Stimulated activated CD4-positive, alpha-beta T cell treated with anti-CD3 and anti-CD28 coated beads, Interleukin-1b, Interleukin-23, amount 100 ng/mL, for 24 hours (primary cell): ENCODE measurements at regions not wholly inside any gene's neighbourhood (a gene's known extent, or its start where the extent isn't known, plus 50 kb on each side); places are given as distances from the start of the nearest gene placed in this dataset.
A peak's percentile ranks its signal among the peaks of the same experiment; 100 is the strongest.

Experiments
- DNase-seq, 4 experiments: peaks; one replicate each; pipeline ENCODE4 v3.0.0-alpha.2; 2020; ENCODE audit warnings: low read depth in 4 of 4, low spot score in 1 of 4

- no peak for DNase-seq
Observed at GRCh38 chr2:24439971-24440340, 51.1 kb upstream of the NCOA1 start.

DNA sequence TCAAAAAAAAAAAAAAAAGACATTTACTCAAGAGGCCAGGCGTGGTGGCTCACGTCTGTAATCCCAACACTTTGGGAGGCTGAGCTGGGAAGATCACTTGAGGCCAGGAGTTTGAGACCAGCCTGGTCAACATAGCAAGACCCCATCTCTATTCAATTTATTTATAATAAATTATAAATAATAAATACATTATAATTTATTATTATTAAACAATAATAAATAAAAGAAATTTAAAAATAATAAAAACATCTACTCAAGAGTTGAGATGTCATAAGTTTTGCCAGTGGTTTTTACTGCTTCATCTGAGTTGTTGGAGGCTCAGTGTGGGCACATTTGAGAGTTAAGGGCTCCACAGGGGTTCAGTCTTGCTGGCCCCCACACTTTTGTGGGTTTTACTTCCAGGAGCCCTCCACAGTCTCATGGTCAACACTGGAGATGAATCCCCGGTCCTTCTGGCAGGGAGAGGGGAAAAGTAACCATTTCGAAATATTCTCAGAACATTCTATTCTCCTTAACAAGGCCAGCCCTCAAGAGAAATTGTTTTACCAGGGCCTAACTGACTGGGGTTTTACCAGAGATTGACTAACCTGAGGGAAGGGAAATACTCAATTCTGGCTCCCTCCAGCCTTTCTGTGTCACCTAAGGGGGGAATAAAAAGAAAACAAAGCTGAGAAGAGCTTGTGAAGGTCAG is 51.6 kb upstream of the NCOA1 start:
- DNase-seq: no peak

GRCh38 chr2:24438106-24438505 is 52.9 kb upstream of the NCOA1 start:
- no peak for DNase-seq

DNA sequence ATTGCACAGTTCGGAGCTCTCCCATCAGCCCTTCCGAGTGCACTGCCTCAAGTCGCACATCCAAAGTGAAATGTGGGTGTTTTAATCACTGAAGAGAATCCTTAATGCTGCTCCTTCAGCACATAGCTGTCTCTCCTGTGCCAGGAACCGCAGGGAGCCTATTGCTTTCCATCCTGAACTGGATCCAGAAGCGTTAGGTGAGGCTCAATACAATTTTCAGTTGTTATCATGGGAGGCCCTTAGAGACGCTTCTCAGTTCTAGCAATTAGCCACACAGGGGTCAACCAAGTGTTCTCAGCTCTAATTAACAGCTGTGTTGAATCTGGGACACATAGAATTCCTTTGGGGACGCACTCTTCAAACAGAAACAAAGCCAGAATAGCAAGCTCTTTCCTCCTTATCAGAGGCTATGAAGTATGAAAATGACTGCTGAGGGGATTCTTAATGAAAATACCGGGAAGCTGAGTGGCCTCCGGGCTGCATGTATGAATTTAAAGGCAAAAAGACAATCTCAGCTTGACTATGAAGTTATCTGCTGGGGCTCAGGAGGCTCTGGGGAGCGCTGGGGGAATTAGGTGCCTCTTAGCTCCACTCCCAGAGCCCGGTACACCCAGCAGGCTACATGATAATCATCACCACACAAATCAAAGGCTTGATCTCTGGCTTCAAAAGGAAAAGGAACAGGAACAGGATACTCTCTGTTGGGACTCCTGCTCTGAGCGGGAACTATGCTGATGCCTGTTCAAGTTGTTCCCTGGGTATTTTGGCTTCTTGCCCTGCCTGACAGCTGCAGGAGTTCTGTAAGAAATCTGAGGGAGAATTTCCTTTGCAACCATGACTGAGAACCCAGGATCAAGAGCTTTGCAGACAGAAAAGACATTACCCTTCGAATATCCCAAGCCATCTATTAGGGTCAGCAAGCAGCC is 55.4 kb upstream of the NCOA1 start:
- DNase-seq: no peak

GRCh38 chr2:24434541-24434940 is 56.5 kb upstream of the NCOA1 start:
- no peak for DNase-seq

DNA sequence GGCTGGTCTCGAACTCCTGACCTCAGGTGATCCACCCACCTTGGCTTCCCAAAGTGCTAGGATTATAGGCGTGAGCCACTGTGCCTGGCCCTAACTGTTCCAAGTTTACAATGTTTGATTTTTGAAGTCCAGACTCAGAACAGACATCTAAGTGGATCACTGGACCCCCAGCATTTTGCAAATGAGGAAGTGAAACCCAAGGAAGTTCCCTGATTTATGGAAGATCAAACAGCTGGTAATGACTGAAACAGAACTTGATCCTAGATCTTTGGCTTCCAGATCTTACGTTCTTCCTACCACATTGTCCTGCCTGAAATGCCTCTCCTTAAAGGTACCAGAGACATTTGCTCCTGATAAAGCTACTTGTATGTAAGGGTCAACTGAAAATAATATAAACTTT is 58.3 kb upstream of the NCOA1 start:
- DNase-seq: no peak

DNA sequence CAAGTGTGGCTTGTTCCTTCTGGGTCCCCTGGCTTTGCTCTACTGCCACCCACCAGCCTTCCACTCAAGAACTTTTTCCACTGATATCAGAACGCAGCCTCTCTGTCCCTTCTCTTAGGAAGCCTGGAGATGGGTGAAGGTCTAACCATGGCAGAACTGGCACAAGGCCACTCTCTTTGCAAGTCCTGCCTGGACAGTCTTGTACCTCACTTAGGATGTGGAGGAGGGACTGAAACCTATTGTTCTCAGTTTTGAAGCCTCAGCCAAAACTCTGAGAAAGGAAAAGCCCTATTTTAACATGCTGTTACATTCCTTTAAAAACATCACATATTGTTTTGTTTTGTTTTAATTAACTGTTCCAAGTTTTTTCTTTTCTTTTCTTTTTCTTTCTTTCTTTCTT is 58.9 kb upstream of the NCOA1 start:
- DNase-seq: no peak

DNA sequence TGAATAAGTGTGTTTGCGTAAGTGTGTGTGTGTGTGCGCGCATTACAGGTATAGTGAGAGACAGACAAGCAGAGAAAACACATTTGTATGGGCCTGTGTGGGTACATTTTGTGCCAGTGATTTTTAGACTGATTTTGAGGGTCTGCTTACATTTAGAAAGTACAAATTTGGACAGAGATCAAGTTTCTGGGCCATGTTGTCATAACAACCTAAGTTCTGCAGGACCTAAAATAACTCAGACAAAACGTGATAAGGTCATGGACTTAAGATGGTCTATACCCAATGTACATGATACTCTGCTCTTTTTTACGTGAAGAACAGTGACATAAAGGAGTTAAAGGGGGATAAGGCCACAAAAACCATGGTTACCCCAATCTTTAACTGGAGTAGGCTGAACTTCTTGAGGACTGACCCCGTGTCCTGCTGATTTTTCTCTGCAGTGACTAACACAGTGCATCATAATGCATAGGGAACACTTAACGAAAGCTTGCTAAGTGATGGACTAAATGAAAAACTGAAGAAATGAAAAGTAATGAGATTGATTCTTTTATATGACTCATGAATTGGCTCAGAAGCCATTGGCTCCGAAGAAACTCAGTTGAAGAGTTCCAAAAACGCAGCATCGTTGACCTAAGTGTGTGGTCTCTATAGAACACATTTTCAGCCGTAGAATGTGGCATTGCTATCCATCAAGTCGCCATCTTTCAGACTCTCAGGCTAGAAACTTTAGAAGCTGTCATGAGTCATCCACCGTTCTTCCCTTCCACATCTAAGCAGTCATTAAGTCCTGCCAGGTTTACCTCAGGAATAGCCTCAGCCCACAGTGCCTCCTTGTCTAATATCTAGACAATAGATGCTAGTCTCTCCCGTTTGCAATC is 61.6 kb upstream of the NCOA1 start:
- no peak for DNase-seq

DNA sequence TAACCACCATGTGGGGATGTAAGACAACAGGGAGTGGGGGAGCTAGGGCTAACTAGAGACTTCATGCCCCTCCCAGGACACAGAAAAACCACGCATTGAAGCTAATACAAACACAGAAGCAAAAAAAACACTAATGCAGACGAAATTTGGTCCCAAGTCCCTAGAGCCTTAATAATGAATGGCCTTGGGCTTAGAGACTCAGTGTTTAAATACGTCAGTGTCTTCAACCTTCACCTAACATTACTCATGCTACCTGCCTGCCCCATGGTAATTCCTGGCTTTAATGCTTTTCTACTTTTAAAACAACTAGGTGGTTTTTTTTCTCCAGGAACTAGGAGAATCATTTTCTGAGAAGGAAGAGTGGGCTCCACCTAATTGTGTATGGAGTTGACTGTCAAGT is 64.1 kb upstream of the ITSN2 start:
- DNase-seq: no peak

DNA sequence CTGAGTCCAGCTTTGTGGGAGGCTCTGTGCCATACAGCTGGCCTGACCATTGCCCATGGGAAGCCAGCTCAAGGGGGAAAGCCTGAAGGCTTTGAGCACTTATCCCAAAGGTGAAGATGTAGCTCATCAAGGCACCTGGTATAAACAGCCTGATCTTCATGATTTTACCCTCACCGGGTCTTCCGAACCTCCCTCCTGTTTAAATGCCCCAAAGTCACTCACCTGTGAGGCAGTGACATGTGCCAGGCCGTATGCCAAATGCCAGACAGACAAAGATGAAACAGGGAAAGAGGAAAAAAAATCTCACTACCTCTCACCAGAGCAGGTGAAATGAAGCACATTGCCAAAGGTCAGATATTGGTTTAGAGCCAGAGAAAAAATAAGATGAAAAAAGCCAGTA is 62.8 kb upstream of the ITSN2 start:
- DNase-seq: no peak

DNA sequence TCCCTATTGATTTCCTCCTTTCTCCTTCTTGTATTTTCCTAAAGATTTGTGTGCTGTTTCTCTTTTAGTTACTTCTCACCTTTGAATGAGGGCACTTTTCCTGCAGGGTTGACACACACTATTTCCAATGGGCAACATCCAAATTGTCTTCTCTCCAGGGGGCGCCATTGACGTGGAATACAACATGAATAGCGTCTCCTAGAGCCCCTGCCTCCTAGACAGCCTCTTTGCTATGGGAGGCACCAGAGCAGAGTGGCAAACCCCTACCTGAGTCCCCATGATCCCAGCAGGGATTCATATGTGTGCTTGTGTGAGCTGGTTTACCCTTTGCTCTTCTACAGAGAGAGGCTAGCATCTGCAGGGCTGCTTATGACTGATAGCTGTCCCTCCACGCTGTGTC is 61.3 kb upstream of the ITSN2 start:
- peak; percentile 31 to 52 (median 40) for DNase-seq

DNA sequence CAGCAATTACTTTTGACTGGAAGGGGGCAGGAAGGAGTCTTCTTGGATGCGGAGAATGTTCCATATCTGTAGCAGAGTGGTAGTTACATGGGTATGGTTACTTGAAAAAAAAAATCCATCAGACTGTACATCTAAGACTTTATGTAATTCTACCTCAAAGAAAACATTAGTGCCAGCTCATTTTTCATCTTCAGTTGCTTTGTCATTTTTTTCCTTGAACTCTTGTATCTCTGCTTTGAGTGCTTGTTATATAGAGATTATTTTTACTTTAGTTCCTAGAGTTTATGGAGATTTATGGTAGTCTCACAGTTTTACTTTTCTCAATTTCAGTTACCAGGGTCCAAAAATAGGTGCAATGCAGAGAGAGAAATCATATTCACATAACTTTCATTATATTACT is 60.0 kb upstream of the ITSN2 start:
- no peak for DNase-seq

- no peak for DNase-seq
Observed at GRCh38 chr2:24418166-24418841, 58.0 kb upstream of the ITSN2 start.

GRCh38 chr2:24412812-24413211 is 52.5 kb upstream of the ITSN2 start:
- no peak for DNase-seq

- no peak for DNase-seq
Observed at GRCh38 chr2:24411488-24412151, 51.3 kb upstream of the ITSN2 start.

- DNase-seq: no peak
Observed at GRCh38 chr2:24410976-24411375, 50.6 kb upstream of the ITSN2 start.

GRCh38 chr2:24409700-24410556 is 49.6 kb upstream of the ITSN2 start:
- DNase-seq: peak in 2 of 4 experiments; percentile 4 to 20
